Astrocyte of the hippocampus (primary cell): ENCODE measurements at regions not wholly inside any gene's neighbourhood (a gene's known extent, or its start where the extent isn't known, plus 50 kb on each side); places are given as distances from the start of the nearest gene placed in this dataset.
A peak's percentile ranks its signal among the peaks of the same experiment; 100 is the strongest.
"Not testable (repeated sequence)": the region's sequence is repeated elsewhere in the genome, so short reads cannot be mapped to it uniquely, and the experiment has no call there.

Experiments used
- DNase-seq: peaks from one replicate; pipeline ENCODE4 v3.0.0; 2011; ENCODE audit warnings: low read depth, low spot score

DNA sequence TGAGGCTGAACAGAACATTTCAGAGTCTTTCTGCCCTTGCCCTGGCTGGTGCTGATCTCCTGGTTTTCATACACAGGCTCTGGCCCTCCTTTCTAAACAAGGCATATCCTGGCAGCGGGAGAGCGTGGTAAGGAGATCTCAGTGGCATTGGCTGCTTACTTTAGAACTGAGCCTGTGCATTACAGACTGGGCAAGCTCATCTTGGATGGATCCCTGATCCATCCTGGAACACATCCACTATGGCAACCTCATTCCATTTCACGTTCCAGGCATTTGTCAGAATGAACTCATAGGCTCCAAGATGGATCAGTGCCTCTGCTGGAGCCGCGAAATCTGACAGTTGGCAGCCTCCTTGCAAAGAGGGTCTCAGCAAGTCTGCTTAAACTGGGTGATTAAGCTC, 224.5 kb upstream of the PELI2 start:
- peak; percentile 45 for DNase-seq

- DNase-seq: no peak
Measured at GRCh38 chr14:55897031-55897430, 221.2 kb upstream of the PELI2 start.

GRCh38 chr14:55898938-55899337, 219.3 kb upstream of the PELI2 start:
- no peak for DNase-seq

DNA sequence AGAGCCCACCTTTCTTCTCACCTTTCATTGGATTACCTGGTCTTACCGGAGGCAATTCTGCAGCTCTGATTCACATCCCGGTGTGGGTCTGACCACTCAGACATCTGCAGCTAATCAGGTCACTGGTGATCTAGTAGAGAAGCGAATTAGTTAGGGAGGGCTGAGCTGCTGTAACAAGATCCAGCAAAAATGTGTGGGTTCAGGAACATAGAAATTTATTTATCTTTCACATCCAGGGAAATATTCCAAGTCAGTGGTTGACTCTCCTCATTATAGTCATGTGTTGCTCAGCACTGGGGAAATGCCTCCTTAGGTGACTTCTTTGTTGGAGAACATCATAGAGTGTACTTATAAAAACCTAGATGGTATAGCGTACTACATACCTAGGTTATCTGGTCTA, 218.7 kb upstream of the PELI2 start:
- peak; percentile 36 for DNase-seq

DNA sequence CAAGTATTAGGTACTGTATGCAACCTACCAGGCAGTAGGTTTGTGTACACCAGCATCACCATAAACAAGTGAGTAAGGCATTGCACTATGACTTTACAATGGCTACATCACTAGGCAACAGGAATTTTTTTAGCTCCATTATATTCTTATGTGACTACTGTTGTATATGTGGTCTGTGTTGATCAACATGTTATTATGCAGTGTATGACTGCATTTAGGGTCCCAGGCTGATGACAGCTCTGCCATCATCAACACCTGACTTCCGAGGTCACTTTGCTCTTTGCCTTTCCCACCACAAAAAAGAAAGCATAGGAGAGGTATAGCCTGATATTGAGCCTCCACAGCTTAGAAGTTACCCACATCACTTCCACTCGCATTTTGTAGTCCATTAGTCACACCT, 217.5 kb upstream of the PELI2 start:
- DNase-seq: no peak

DNA sequence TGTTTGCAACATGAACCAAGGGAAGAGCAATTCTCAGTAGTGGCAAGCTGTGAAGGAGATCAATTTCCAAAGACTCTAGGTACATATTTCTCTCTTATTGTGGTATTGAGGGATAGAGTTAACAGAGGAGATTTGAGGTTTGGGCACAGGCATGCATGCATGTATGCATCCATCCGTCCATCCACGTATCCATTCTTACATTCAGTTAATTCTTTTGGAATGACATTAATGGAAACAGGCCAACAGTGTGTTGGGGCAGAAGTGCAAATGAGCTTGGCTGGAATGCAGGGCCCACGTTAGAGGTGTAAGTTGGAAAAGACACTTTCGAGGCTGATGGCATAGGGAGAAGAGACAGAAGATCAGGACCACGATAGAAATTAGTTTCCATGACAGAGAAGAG, 216.9 kb upstream of the PELI2 start:
- DNase-seq: peak; percentile 63

DNA sequence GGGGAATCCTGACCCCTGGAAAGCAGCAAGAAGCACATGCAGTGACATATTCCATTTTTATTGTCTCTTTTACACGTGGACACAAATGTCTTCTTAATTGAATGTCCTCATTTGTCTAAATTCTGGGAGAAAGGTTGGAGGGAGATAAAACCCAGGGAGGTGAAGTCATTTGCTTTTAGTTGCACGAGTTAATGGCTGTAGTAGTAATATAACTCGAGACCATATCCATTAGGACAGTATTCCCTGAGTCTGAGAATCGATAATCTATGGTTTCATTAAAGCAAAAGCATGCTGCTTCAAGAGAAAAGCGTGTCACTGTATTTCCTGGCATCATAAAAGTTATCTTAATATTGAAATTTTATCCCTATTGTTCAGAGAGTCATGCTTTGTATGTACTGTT, 216.0 kb upstream of the PELI2 start:
- no peak for DNase-seq

- peak; percentile 51 for DNase-seq
Measured at GRCh38 chr14:55904086-55904485, 214.1 kb upstream of the PELI2 start.

DNA sequence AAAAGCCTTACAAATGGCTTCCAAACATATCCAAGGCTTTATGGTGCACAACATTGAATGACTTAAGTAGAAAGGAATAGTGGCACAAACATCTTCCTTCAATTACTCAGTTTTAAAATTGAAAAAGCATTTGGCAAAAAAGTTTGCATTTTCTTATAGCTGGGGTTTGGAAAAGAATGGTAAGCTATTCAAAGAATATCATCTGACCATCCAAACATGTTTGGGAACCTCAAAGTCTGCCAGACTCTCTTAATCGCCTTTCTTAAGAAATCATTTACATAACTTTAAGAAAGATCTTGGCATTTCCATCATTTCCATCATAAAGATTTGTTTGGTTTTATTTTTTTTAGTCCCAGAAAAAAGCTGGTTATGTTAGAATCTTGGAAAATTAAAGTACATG, 210.1 kb upstream of the PELI2 start:
- no peak for DNase-seq

GRCh38 chr14:55909879-55910278, 208.3 kb upstream of the PELI2 start:
- DNase-seq: no peak

DNA sequence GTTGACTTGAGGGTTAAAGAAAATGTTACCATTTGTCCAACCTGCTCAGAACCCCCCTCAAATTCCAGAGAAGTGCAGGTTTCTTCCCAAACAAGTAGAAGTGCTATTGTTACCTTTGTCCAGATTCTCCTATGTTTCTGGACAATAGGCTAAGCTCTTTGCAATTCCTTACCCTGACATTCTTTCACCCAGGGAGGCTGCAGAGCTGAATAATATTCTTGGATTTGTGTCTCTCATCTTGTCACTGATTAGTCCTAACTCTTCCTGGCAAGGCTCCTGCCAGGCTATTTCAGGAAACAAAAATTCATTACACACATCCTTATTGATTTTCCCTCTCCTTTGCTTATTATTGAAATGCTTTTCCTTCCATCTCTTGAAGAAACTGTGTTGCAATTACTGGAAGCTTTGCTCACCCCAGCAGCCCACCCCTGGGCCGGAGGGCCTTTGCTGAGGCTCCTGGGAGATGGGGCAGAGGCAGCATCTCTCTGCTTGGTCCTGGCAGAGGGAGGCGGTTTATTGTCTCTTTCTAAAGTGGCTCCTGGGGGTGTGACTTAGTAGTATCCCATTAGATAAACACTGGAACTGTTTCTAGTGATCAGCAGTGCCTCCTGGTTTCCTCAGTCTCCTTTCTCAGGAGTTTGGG, 207.5 kb upstream of the PELI2 start:
- no peak for DNase-seq

DNA sequence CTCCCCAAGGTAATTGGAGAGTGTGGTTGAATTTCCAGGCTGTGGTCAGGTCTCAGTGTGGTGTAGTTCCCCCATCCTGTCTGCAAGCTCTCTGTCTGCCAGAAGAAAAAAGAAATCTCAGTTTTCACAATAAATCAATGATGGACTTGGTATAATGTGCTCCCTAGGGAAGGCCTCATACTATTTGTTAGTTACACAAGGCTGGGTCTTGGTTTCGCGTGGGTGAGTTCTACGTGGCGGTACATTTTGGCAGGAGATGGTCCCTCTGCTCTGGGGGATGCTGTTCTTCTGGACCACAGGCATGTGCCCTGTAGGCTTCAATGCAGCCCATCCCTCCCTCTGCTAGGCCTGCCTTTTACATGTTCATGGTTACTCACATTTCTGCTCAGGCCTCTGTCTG, 206.4 kb upstream of the PELI2 start:
- DNase-seq: peak; percentile 72

- no peak for DNase-seq
Measured at GRCh38 chr14:55912344-55912743, 205.9 kb upstream of the PELI2 start.

DNA sequence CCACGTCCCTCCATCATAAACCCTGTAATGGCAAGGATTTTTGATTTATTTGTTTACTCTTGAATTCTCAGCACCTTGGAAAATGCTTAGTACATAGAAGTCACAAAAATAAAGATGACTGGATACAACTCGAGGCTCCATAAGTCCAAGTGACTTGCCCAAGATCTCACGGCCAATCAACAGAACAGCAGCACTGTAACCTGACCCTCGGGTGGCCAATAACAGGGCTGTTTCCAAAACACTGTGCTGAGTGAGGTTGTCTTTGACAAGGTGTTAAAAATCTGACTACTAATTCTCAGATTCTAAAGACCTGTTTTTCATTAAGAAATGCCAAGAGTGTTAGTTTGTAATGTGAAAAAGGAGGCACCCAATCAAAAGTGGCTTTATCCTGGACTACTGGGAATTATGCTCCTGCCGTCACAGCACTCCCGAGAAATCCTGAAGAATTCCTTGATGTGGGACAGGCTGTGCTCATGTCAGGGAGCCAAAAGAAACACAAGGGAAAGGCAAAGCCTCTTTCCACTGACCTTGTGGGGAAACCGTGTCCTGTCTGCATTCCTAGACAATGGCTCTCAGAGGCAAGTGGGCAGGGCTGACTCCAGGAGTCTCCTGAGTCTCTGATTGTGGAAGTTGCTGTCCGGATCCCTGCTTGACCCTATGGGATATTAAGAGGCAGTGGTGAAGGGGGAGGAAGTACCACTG, 204.7 kb upstream of the PELI2 start:
- DNase-seq: peak; percentile 89

DNA sequence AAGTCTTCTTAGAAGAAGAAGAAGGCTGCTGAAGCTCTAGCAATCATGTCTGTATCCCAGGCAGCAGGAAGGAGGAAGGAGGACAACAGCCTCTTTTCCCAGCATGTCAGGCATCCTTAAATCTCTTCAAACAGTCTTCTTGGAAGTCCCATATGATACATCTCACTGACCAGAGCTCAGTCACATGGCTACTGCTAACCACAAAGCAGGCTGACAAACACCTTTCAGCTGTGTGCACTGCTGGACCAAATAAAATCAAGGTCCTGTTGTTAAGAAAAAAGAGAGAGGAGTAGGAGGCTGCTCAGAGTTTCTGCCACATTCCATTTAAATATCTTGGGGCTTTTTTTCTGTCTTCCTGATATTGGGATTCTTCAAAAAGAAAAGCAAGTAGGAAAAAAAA, 203.4 kb upstream of the PELI2 start:
- peak; percentile 69 for DNase-seq

GRCh38 chr14:55915456-55915855, 202.8 kb upstream of the PELI2 start:
- peak; percentile 77 for DNase-seq

DNA sequence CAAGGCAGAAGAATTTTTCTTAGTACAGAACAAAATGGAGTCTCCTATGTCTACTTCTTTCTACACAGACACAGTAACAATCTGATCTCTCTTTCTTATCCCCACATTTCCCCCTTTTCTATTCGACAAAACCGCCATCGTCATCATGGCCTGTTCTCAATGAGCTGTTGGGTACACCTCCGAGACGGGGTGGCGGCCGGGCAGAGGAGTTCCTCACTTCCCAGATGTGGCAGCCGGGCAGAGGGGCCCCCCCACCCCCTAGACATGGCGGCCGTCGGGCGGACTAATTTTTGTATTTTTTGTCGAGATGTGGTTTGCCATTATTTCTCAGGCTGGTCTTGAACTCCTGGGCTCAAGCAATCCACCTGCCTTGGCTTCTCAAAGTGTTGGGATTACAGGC, 198.4 kb upstream of the PELI2 start:
- DNase-seq: not testable (repeated sequence)

GRCh38 chr14:55921511-55921910, 196.7 kb upstream of the PELI2 start:
- no peak for DNase-seq

DNA sequence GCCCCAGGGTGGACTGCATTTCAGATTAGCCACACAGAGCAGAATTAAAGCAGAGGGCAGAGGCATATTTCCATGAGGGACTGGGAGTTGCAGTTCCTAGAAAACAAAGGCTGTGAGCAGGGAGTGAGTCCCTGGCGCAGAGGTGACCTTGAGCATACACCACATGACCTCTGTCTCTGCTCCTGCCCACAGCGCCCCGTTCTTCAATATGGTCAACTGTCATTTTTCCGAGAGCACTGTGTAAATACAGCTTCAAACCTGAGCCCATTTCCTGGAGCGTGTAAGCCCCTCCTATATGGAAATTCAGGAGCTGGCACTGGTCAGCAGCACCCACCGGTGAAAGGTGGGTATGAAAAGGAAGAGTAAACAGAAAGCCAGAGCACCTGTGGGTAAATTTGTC, 192.2 kb upstream of the PELI2 start:
- DNase-seq: no peak

GRCh38 chr14:55927028-55927427, 191.2 kb upstream of the PELI2 start:
- no peak for DNase-seq

GRCh38 chr14:55928276-55928675, 189.9 kb upstream of the PELI2 start:
- no peak for DNase-seq

GRCh38 chr14:55929136-55929535, 189.1 kb upstream of the PELI2 start:
- no peak for DNase-seq

- no peak for DNase-seq
Measured at GRCh38 chr14:55930016-55930784, 188.0 kb upstream of the PELI2 start.
